RWPE1 (cell line): ENCODE measurements at regions not wholly inside any gene's neighbourhood (a gene's known extent, or its start where the extent isn't known, plus 50 kb on each side); places are given as distances from the start of the nearest gene placed in this dataset.

Experiments
- CTCF ChIA-PET: fragments of 350-600 bp; sonication (Branson Sonifier 250); formaldehyde crosslinking; extraction: SDS; loops from one replicate; lab custom pipeline; 2021; lab: Yijun Ruan, JAX
- POLR2A ChIA-PET: fragments of 400-600 bp; formaldehyde crosslinking; extraction: SDS; loops from one replicate; lab custom pipeline; 2020; ENCODE audit warnings: antibody characterized with exemption; ENCODE audit not compliant: low non-redundant PET; lab: Yijun Ruan, JAX
- DNase-seq: peaks from one replicate; pipeline ENCODE4 v3.0.0; 2012; ENCODE audit warnings: low spot score
- H3K27ac ChIP-seq: fragments of 450-650 bp; 2 replicates; pipeline ENCODE4 v1.5.1; 2017
- CTCF ChIP-seq: fragments of 450-650 bp; conservative IDR thresholded peaks from 2 replicates; pipeline ENCODE4 v1.5.1; 2017; ENCODE audit warnings: low read depth, mild to moderate bottlenecking

- no peak overlapping the region for H3K27ac ChIP-seq
- no peak for DNase-seq
- ChIA-PET POLR2A (no interaction called here), CTCF (no interaction called here)
- TF ChIP-seq CTCF, result no peak
Observed at GRCh38 chr10:78298835-78299234, 265.2 kb downstream of the RPS24 start.

GRCh38 chr10:78299851-78300468 is 266.3 kb downstream of the RPS24 start:
- POLR2A ChIA-PET, result no interaction called here
- CTCF ChIA-PET, result no interaction called here
- no peak for TF ChIP-seq CTCF
- no peak for DNase-seq
- no peak overlapping the region for H3K27ac ChIP-seq

- ChIA-PET POLR2A (no interaction called here), CTCF (no interaction called here)
- DNase-seq, result no peak
- TF ChIP-seq CTCF, result no peak
- H3K27ac ChIP-seq, result no peak overlapping the region
Observed at GRCh38 chr10:78300526-78300925, 266.9 kb downstream of the RPS24 start.

- TF ChIP-seq CTCF, result no peak
- POLR2A ChIA-PET, result no interaction called here
- CTCF ChIA-PET, result interaction anchor here (0.9 kb wide), 1 partner anchor 13 kb away, joined by 4 read pairs; no protein-coding TSS in a partner anchor
- DNase-seq, result no peak
- no peak overlapping the region for H3K27ac ChIP-seq
Observed at GRCh38 chr10:78301481-78301880, 267.8 kb downstream of the RPS24 start.

GRCh38 chr10:78301891-78302738 is 268.5 kb downstream of the RPS24 start:
- CTCF ChIA-PET, result interaction anchor here (0.6 to 1.2 kb wide), 4 partner anchors 11 to 255 kb away, joined by 3 to 4 read pairs (median 4); no protein-coding TSS in a partner anchor

More at GRCh38 chr10:78301891-78302738, 268.5 kb downstream of the RPS24 start:
- TF ChIP-seq CTCF, result no peak
- POLR2A ChIA-PET, result interaction anchor here (0.5 kb wide), 1 partner anchor 10 kb away, joined by 6 read pairs; no protein-coding TSS in a partner anchor
- no peak for DNase-seq
- H3K27ac ChIP-seq, result peak overlapping the region; percentile 73
